Peyer's patch (tissue), 4 donors: ENCODE measurements at regions not wholly inside any gene's neighbourhood (a gene's known extent, or its start where the extent isn't known, plus 50 kb on each side); places are given as distances from the start of the nearest gene placed in this dataset.

Experiments used
- DNase-seq, 3 donors: peaks; one replicate each; pipeline ENCODE4 v3.0.0-alpha.2; 2017 to 2019
- H3K27ac ChIP-seq, 4 donors: fragments of 200-600 bp; sonication (generic); one replicate each; pipeline ENCODE4 v1.5.1; 2016 to 2019
- H3K27me3 ChIP-seq, 2 donors: fragments of 200-600 bp; sonication (generic); one replicate each; pipeline ENCODE4 v1.5.1; 2019
- H3K36me3 ChIP-seq, 3 donors: fragments of 200-600 bp; sonication (generic); one replicate each; pipeline ENCODE4 v1.5.1; 2016 to 2019
- H3K4me1 ChIP-seq, 4 donors: fragments of 200-600 bp; sonication (generic); one replicate each; pipeline ENCODE4 v1.5.1; 2016 to 2019
- H3K4me3 ChIP-seq, 4 donors: fragments of 200-600 bp; sonication (generic); 1 replicate in 3 of 4; 2 replicates in 1 of 4; pipeline ENCODE4 v1.5.1; 2016 to 2019; ENCODE audit warnings: mild to moderate bottlenecking in 1 of 4
- H3K9me3 ChIP-seq, 4 donors: fragments of 200-600 bp; sonication (generic); one replicate each; pipeline ENCODE4 v1.5.1; 2016 to 2019; ENCODE audit warnings: mild to moderate bottlenecking in 1 of 4
- POLR2A ChIP-seq, 2 donors: fragments of 450-650 bp; IDR thresholded peaks; one replicate each; pipeline ENCODE4 v1.5.1; 2017; ENCODE audit warnings: antibody characterized with exemption in 2 of 2, mild to moderate bottlenecking in 2 of 2, moderate library complexity in 2 of 2
- TF ChIP-seq, protein P1 (sequence below), 6 experiments: fragments of 450-650 bp in 4 of 6; fragments of 200-600 bp in 2 of 6; sonication (generic) in 1 of 6; IDR thresholded peaks; one replicate each; pipeline ENCODE4 v1.5.1; 2017 to 2019; ENCODE audit warnings: antibody characterized with exemption in 6 of 6, mild to moderate bottlenecking in 3 of 6, moderate library complexity in 1 of 6

DNA sequence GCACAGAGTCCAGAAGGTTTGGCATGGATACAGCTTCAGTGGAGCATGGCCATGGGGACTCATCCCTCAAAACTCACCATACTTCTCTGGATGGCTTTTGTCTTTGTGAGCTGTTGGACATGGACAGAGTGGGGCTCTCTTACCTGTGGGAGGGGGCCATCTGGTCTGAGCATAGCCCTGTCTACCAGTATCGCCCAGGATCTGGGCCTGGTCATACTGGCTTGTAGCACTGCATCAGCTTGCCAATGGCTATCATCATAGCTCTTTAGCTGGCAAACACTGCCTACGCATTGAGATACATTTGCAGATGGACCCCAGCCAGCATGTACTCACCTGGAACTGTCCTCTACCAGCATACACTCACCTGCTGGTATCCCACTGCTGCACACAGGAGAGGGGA is 975.2 kb upstream of the NOVA1 start:
- TF ChIP-seq, protein P1, sequence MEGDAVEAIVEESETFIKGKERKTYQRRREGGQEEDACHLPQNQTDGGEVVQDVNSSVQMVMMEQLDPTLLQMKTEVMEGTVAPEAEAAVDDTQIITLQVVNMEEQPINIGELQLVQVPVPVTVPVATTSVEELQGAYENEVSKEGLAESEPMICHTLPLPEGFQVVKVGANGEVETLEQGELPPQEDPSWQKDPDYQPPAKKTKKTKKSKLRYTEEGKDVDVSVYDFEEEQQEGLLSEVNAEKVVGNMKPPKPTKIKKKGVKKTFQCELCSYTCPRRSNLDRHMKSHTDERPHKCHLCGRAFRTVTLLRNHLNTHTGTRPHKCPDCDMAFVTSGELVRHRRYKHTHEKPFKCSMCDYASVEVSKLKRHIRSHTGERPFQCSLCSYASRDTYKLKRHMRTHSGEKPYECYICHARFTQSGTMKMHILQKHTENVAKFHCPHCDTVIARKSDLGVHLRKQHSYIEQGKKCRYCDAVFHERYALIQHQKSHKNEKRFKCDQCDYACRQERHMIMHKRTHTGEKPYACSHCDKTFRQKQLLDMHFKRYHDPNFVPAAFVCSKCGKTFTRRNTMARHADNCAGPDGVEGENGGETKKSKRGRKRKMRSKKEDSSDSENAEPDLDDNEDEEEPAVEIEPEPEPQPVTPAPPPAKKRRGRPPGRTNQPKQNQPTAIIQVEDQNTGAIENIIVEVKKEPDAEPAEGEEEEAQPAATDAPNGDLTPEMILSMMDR (IDR thresholded peaks at IDR 0.05): no peak
- TF ChIP-seq POLR2A (IDR thresholded peaks at IDR 0.05): no peak
- H3K4me1 ChIP-seq: no peaks in the 10 kb centered on the region
- no peaks in the 10 kb centered on the region for H3K27me3 ChIP-seq
- no peak for DNase-seq
- no peaks in the 10 kb centered on the region for H3K36me3 ChIP-seq
- peaks cover 0 to 7% (median 0%) of the 10 kb centered on the region in 4 donors for H3K9me3 ChIP-seq
- no peak overlapping the region for H3K4me3 ChIP-seq
- no peak overlapping the region for H3K27ac ChIP-seq

DNA sequence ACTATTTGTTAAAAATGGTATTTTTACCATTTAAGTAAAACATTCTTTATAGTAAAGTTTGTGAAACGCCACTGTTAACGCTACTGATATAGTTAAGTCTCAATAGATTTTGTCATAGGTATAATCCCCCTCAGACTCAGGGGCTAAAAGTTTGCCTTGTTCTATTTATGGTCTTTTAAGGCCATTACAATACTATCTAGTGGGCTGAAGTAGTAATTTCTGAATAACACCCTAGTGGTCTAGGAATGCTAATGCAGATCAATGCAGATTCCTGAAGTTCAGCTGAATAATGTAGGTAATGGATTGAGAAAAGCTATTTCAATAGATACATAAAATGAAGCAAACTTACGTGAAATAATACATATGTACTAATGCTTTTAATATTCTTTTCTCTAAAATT is 989.3 kb upstream of the NOVA1 start:
- Histone ChIP-seq H3K4me1 (no peaks in the 10 kb centered on the region), H3K36me3 (no peaks in the 10 kb centered on the region), H3K4me3 (no peak overlapping the region), H3K27ac (no peak overlapping the region), H3K27me3 (no peaks in the 10 kb centered on the region), H3K9me3 (no peaks in the 10 kb centered on the region)
- DNase-seq: no peak
- TF ChIP-seq, protein P1 (IDR thresholded peaks at IDR 0.05): no peak
- no peak for TF ChIP-seq POLR2A (IDR thresholded peaks at IDR 0.05)

DNA sequence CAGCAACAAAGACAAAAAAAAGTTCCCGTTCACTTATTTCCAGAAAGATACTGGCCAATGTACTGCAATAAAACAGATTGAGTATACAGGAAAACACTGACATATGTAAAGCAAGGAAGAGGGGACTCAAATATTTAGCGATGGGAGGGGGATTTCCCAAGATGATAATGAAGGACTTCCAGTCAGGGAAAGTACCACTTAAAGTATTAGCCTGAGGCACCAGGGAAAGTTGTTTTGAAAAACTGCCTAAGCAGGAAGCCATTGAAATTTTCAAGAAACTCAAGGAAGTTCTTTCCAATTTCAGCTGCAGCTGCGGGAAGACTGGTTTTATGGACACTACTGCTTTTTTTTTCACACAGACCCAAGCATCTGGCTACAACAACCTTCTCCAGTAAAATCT is 1007.4 kb upstream of the NOVA1 start:
- Histone ChIP-seq H3K9me3 (no peaks in the 10 kb centered on the region), H3K27me3 (no peaks in the 10 kb centered on the region), H3K4me1 (no peaks in the 10 kb centered on the region), H3K27ac (no peak overlapping the region), H3K36me3 (no peaks in the 10 kb centered on the region), H3K4me3 (no peak overlapping the region)
- no peak for DNase-seq
- TF ChIP-seq, protein P1 (IDR thresholded peaks at IDR 0.05): no peak
- no peak for TF ChIP-seq POLR2A (IDR thresholded peaks at IDR 0.05)

DNA sequence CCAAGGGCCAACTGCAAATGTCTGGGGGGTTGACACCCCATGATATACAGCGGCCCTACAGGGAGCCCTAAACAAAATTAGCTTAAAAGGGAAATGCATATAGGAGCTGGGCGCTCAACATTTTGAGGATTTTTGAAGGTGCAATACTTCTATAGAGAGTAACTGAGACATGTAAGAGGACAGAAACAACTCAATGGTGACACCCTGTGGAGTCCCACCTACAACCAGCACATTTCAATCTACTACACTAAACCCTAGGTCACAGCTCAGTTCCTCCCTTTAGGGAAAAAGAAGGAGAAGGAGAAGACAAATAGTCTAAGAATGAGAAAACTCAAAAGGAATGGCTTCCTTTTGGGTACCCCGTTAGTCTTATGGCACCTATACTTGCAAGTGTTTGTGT is 1010.5 kb upstream of the NOVA1 start:
- TF ChIP-seq, protein P1 (IDR thresholded peaks at IDR 0.05): no peak
- TF ChIP-seq POLR2A (IDR thresholded peaks at IDR 0.05): no peak
- H3K27ac ChIP-seq: no peak overlapping the region
- no peaks in the 10 kb centered on the region for H3K9me3 ChIP-seq
- no peak for DNase-seq
- no peak overlapping the region for H3K4me3 ChIP-seq
- H3K27me3 ChIP-seq: no peaks in the 10 kb centered on the region
- H3K36me3 ChIP-seq: no peaks in the 10 kb centered on the region
- H3K4me1 ChIP-seq: no peaks in the 10 kb centered on the region

DNA sequence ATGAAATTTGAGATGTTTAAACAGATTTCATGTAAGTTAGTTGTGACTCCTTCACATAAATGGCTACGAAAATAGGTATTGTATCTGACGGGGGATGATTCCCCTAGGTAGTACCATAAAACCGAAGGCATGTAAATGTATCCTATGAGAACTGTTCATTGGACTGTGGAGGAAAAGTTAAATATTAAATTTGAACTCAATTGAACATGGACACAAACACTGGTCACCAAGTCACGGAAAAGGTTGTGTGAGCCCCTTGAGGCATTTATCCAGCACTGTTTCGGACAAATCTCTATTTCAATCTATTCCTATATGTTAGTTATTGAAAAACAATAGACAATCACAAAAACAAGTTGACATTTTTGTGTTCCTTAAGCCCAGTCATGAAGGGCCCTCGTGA is 1014.3 kb upstream of the NOVA1 start:
- DNase-seq: no peak
- TF ChIP-seq POLR2A (IDR thresholded peaks at IDR 0.05): no peak
- TF ChIP-seq, protein P1 (IDR thresholded peaks at IDR 0.05): no peak
- no peak overlapping the region for H3K27ac ChIP-seq
- no peaks in the 10 kb centered on the region for H3K36me3 ChIP-seq
- no peaks in the 10 kb centered on the region for H3K9me3 ChIP-seq
- H3K4me3 ChIP-seq: no peak overlapping the region
- no peaks in the 10 kb centered on the region for H3K4me1 ChIP-seq
- H3K27me3 ChIP-seq: no peaks in the 10 kb centered on the region

DNA sequence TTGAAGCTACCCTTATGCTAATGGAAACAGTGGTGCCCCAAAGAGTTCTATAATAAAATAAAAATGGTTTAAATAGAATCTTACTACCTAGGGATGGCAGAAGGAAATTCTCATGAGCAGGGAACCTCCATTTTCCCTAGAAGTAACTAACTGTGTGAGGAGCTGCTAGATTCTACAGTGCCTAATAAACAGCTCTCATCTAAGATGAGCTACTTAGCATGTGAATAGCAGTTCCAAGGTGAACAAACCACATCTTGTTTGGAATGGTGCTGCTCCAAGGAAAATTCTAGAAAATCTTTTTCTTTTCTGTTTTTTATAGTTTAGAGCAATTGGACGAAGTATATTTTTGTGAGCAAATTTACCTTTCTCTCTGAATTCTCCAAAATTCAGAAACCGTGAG is 1015.3 kb upstream of the NOVA1 start:
- TF ChIP-seq, protein P1 (IDR thresholded peaks at IDR 0.05): no peak
- no peak for TF ChIP-seq POLR2A (IDR thresholded peaks at IDR 0.05)
- Histone ChIP-seq H3K4me3 (no peak overlapping the region), H3K27ac (no peak overlapping the region), H3K27me3 (no peaks in the 10 kb centered on the region), H3K4me1 (no peaks in the 10 kb centered on the region), H3K9me3 (no peaks in the 10 kb centered on the region), H3K36me3 (no peaks in the 10 kb centered on the region)
- DNase-seq: no peak
